SW 1271 (cell line): ENCODE measurements at regions not wholly inside any gene's neighbourhood (a gene's known extent, or its start where the extent isn't known, plus 50 kb on each side); places are given as distances from the start of the nearest gene placed in this dataset.
A peak's percentile ranks its signal among the peaks of the same experiment; 100 is the strongest.
"Not testable (repeated sequence)": the region's sequence is repeated elsewhere in the genome, so short reads cannot be mapped to it uniquely, and the experiment has no call there.

ENCODE experiments used
- DNase-seq, 2 experiments: peaks; one replicate each; lab custom pipeline; 2025; lab: John Stamatoyannopoulos, UW

DNA sequence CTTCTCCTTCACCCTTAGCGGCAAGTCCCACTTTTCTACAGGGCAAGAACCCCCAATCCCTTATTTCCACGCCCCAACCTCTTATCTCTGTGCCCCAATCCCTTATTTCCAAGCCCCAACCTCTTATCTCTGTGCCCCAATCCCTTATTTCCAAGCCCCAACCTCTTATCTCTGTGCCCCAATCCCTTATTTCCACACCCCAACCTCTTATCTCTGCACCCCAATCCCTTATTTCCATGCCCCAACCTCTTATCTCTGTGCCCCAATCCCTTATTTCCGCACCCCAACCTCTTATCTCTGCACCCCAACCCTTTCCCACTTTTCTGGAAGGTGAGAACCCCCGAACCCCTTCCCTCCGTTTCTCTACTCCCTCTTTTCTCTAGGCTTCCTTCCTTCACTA is 116.1 kb upstream of the GJE1 start:
- not testable (repeated sequence) for DNase-seq

DNA sequence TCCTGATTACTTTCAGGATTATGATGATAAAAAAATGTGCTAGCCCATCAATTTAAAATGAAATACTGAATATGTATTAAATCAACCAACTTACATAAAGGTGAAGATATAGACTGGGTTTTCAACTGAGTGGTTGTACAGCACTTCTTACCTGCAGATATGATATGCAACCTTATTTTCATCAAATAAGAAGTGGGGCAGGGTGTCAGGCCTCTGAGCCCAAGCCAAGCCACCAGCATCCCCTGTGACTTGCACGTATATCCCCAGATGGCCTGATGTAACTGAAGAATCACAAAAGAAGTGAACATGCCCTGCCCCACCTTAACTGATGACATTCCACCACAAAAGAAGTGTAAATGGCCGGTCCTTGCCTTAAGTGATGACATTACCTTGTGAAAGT is 117.3 kb upstream of the GJE1 start:
- DNase-seq = not testable (repeated sequence)

DNA sequence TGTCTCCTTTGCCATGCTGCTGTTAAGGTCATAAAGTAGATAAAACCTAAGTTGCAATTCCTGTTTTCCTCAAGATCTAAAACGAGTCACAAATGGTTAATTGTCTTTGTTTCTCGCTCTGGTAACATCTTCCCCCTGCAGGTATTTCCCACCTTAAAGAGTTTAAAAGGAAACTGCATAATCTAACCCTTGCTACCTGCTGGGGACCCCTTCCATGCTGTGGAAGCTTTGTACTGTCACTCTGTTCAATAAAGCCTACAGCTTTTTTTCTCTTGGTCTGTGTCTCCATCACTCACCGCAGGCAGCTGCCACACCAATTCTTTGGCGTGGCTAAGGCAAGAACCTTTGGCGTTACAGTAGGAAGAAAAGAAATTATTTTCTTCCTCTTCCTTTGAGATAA is 117.7 kb upstream of the GJE1 start:
- no peak for DNase-seq

DNA sequence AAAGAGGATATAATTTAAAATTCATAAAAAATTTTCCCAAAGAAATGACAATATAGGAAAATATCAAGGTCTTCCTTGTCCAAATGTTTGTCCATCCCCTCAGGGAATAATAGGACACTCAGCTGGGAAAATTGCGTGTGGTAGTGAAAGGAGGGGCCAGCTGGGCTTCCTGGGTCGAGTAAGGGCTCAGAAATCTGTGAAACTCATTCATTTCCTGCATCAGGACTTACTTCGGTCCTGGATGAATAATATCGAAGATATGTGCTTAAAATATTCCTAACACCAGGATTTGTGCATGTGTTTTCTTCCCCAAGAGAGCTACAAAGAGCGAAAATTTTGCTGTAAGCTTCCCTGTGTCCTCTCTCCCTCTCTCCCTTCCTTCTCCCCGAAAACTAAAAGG is 118.2 kb upstream of the GJE1 start:
- DNase-seq = peak; percentile 91 to 95

DNA sequence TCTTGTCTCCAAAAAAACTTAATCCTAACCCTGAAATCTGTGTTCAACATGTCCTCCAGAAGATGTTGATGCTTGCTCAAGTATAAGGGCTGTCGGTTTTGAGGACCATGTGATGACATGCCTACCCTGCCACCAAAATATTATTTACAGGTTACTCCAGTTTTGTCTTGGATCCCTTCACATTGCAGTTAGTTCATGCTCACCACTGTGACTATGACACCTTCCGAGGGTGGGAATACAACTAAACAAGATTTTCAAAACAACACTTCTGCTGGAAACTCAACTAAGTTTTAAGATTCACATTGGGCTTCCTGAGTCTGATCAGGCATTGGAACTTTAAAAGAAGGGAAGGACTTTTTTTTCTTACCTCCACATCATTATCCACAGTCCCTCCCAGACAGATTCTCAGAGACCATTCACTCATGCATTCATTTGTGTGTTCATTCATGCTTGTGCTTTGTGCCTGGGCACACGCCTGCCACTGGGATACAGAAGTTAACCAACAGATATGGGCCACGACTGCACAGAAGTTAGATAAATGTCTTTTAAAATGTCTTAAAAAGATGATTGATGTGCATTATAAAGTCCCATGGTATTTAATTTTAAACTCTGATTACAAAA is 118.7 kb upstream of the GJE1 start:
- peak in 1 of 2 experiments; percentile 65 for DNase-seq

- peak; percentile 73 to 96 for DNase-seq
Observed at GRCh38 chr6:142013287-142013686, 119.4 kb upstream of the GJE1 start.

GRCh38 chr6:142011775-142012174 is 121.0 kb upstream of the GJE1 start:
- no peak for DNase-seq

DNA sequence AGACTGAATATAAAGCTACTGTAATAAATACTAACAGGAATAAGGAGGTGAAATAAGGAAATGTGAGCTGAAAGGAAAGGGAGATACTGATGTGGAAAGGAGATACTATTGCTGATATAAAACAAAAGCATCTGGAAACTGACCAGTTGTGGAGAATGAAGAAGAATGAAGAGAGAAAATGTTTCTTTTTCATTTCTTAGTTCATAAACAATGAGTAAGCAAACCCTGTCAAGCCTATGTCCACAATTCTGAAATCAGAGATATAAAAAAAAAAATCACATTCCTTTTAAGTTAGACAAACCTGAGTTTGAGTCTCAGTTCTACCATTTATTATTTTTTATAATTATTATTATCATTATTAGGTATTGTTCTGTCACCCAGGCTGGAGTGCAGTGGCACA is 121.6 kb upstream of the GJE1 start:
- DNase-seq = no peak

GRCh38 chr6:142009647-142010046 is 123.1 kb upstream of the GJE1 start:
- DNase-seq = peak in 1 of 2 experiments; percentile 46

- no peak for DNase-seq
Observed at GRCh38 chr6:142008781-142009180, 123.9 kb upstream of the GJE1 start.

DNA sequence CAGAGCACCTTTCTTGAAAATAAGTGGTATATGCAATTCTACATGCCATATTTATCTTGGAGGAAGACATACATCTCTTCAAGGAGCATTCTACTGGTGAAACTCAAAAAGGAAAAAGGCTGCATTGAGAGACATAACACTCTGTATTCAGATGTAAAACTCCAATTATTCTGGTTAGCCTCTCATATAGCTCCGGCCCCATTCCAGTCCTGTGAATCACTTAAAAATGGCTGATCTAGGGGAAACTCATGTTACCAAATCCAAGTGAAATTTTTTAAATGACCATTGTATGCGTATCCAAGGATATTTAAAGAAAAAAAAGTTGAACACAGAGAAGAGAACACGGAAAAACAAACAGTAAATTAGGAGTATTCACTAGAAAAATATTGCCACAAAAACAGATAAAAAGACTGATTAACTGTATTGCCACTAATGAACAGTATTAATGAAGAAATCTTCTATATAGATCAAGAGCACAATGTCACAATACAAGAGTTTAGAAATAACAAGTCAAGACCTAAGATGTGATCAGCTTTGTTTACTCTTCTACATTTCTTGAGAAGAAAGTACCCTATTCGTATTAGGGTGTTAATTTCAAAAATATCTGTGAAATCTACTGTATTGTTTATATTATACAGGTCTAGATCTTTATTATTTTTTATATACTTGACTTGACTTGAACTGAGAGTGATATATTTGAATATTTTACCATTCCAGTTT is 124.5 kb upstream of the GJE1 start:
- peak in 1 of 2 experiments; percentile 10 for DNase-seq

GRCh38 chr6:142005021-142005420 is 127.7 kb upstream of the GJE1 start:
- DNase-seq = no peak

DNA sequence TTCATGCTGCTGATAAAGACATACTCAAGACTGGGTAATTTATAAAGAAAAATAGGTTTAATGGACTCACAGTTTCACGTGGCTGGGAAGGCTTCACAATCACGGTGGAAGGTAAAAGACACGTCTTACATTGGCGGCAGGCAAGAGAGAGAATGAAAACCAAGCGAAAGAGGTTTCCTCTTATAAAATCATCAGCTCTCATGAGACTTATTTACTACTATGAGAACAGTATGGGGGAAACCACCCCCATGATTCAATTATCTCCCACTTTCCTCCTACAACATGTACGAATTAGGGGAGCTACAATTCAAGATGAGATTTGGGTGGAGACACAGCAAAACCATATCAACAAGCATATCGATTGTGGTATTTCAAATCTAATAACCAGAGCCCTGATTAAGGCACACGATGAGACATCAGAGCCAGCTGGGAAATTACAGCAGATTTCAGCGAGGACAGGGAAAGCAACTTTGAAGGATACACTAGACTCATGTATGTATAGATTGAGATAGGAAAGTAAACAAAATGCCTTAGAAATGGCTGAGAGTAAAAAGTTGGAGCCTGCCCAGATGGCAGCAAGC is 129.8 kb upstream of the GJE1 start:
- no peak for DNase-seq

DNA sequence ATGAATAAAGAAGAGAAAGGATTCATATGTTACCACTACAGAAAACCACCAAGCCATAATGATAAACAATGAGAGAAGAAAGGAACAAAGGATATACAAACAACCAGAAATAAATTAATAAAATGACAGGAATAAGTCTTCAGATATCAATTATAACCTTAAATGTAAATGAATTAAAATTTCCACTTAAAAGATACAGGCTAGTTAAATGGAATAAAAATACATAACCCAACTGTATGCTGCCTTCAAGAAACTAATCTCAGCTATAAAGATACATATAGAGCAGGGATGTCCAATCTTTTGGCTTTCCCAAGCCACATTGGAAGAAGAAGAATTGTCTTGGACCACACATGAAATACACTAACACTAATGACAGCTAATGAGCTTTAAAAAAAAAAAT is 135.9 kb upstream of the GJE1 start:
- no peak for DNase-seq

DNA sequence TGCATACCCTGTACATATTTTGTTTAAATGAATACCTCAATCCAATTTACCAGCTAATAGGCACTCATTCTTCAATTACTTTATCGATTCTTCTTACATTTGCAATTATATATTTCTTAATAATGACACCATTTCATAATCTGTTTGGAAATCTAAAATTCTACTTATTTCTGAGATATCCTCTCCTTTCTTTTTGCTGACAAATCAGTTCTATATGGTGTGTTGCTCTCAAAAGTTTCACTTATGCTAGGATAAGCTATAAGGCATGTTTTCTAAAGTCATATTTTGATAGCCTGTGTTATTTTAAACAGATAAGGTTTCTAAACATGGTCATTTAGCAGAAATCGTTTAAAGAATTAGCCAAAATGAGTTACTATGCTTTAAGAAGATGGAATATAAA is 140.6 kb upstream of the GJE1 start:
- no peak for DNase-seq

DNA sequence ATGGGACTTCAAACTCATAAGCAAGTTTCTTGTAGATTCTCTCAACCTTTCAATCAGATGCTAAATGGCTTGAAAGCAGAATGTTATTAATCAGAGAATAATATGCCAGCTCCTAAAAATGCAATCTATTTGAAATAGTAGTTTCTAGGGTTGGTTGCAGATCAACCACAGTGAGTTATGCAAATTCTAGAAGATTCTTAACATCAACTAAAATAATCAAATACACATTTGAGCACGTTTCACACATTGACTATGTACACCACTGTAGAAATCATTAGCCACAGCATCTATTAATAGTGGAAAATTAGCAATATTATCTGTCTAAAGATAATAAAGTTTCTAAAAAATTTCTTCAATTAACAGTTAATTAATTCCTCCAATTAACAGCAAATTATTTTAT is 141.9 kb upstream of the GJE1 start:
- DNase-seq = no peak

- DNase-seq = no peak
Observed at GRCh38 chr6:141989706-141989959, 143.1 kb upstream of the GJE1 start.

- DNase-seq = peak; percentile 32 to 84
Observed at GRCh38 chr6:141988954-141989705, 143.6 kb upstream of the GJE1 start.

DNA sequence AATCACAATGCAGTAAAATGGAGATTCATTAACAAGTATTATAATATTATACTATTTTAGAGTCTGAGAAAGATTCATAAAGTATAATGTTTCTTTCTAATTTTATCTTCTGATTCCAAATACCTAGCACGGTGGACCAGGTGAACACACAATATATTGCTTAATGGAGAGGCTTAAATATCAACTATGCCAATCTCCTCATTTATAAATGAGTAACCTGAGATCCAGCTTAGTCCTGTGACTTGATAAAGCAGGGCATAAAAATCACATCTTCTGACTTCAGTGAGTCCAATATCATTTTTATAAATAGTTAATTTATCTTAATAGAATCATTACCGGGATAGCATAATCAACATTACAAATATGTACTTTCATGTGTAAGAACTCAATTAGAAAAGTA is 144.4 kb upstream of the GJE1 start:
- no peak for DNase-seq

GRCh38 chr6:141986457-141986856 is 146.3 kb upstream of the GJE1 start:
- no peak for DNase-seq

GRCh38 chr6:141981190-141981589 is 151.5 kb upstream of the GJE1 start:
- no peak for DNase-seq

- DNase-seq = no peak
Observed at GRCh38 chr6:141977782-141978181, 154.9 kb upstream of the GJE1 start.

- no peak for DNase-seq
Observed at GRCh38 chr6:141976994-141977393, 155.7 kb upstream of the GJE1 start.
